Mammary epithelial cell (primary cell): ENCODE measurements at regions not wholly inside any gene's neighbourhood (a gene's known extent, or its start where the extent isn't known, plus 50 kb on each side); places are given as distances from the start of the nearest gene placed in this dataset.

ENCODE experiments used
- EZH2 ChIP-seq: IDR thresholded peaks from 2 replicates; pipeline ENCODE4 v1.6.1; 2012; ENCODE audit warnings: low read length, inconsistent platforms, borderline replicate concordance
- TF ChIP-seq, protein P1 (sequence below), 2 donors: IDR thresholded peaks in 1 of 2; conservative IDR thresholded peaks in 1 of 2; 2 replicates each; pipeline ENCODE4 v1.5.1; 2011 to 2012; ENCODE audit warnings: inconsistent platforms in 2 of 2, low read length in 2 of 2, mild to moderate bottlenecking in 2 of 2, control low read depth in 1 of 2, low read depth in 1 of 2; ENCODE audit not compliant: insufficient read depth in 1 of 2; ENCODE audit errors: extremely low read depth in 1 of 2

DNA sequence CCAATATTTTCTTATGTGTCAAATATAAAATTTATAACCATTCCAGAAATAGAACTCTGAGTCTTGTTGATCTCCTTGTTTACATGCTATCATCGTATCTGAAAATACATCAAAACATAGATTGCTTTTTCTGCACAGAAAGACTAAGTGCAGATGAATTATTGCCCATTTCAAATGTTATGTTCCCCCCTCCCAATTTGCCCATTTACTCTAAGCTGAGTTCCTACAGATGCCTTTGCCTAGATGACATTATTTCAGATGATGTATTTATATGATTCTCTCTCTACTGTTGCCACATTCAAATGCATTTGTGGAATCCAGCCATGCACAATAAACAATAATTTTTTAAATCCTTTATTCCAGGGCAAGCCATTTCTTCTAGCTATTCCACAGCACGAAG lies 810.1 kb upstream of the MGAT4C start:
- TF ChIP-seq, protein P1, sequence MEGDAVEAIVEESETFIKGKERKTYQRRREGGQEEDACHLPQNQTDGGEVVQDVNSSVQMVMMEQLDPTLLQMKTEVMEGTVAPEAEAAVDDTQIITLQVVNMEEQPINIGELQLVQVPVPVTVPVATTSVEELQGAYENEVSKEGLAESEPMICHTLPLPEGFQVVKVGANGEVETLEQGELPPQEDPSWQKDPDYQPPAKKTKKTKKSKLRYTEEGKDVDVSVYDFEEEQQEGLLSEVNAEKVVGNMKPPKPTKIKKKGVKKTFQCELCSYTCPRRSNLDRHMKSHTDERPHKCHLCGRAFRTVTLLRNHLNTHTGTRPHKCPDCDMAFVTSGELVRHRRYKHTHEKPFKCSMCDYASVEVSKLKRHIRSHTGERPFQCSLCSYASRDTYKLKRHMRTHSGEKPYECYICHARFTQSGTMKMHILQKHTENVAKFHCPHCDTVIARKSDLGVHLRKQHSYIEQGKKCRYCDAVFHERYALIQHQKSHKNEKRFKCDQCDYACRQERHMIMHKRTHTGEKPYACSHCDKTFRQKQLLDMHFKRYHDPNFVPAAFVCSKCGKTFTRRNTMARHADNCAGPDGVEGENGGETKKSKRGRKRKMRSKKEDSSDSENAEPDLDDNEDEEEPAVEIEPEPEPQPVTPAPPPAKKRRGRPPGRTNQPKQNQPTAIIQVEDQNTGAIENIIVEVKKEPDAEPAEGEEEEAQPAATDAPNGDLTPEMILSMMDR (conservative IDR thresholded peaks at IDR 0.05 in 1 of 2, IDR thresholded peaks at IDR 0.05 in 1 of 2; ENCODE audit: extremely low read depth in 1 of 2, insufficient read depth in 1 of 2, low read depth in 1 of 2, low read length in 2 of 2), result no peak
- no peak for TF ChIP-seq EZH2
